DMS53 treated with DMSO at 0.1 percent for 48 hours (cell line): ENCODE measurements at regions not wholly inside any gene's neighbourhood (a gene's known extent, or its start where the extent isn't known, plus 50 kb on each side); places are given as distances from the start of the nearest gene placed in this dataset.

Source experiments
- DNase-seq: peaks from one replicate; lab custom pipeline; 2025; ENCODE audit not compliant: unreplicated experiment; lab: John Stamatoyannopoulos, UW

DNA sequence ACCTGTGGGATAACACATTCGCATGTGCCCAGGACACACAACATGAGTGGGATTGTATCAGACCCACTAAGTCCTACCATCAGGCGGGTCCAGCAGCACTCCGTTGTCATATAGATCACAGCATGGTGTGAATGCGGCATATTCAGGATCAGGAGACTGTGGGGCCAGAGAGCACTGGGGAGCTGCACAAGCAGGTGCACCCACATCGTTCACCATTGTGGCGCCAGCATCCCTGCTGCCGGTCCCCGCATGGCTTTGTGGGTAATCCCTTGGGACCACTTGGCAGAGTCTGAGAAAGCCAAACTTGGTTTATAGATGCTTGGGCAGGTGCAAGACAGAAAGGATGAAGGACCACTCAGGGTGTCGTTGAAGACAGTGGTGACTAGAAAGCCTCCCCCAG is 201.6 kb upstream of the B3GAT1 start:
- DNase-seq = no peak

DNA sequence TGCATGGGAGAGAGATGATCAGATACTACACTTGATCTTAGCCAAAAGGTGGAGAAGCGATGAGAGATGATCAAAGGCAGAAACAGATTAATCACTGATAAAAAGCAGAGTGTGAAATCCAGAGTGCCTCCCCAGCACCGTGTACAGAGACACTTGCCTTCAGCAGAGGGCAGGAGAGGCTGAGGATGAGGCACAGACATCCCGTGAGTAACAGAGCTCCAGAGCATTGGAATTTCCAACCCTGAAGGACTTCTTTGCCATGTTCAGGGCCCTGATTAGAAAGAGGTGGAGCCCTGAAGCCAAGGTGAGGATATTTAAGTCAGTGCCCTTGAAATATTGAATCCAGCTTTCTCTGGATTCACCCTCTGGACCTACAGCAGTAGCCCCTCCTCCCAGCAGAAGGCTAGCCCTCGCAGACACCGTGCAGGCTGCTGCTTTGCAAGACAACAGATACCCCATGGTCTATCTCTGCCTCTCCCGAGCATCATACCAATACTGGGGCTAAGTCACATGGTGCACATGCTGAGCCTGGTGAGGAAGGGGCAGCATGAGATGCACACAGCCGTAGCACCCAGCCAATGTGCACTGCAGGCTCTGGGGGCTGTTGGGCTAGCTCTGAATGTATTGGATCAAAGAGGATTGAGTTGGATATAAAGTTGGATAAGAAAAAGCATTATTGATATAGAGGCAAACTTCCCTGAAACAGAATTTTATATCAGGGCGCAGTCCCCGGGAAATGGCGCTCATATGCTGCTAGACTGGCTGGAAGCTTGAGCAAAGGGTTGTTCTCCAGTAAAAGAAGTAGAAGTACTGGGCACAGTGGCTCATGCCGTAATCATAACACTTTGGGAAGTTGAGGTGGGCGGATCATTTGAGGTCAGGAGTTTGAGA is 200.3 kb upstream of the B3GAT1 start:
- no peak for DNase-seq

DNA sequence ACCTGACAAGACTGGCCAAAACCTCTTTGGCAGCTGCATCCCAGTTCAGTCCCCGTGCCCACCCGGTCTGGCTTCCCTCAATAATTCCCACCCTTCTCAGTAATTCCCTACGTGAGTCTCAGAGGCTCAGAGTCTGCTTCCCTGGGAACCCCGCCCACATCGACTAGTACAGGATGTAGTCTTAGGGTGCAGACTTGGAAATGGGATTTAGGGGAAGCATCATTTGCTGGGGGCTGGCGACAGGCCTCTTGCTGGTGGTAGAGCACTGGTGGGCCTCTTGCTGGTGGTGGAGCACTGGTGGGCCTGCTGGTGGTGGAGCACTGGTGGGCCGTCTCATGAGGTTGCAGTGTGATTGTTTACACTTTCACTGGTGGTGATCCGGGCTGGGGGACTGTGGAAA is 199.5 kb upstream of the B3GAT1 start:
- DNase-seq = no peak

DNA sequence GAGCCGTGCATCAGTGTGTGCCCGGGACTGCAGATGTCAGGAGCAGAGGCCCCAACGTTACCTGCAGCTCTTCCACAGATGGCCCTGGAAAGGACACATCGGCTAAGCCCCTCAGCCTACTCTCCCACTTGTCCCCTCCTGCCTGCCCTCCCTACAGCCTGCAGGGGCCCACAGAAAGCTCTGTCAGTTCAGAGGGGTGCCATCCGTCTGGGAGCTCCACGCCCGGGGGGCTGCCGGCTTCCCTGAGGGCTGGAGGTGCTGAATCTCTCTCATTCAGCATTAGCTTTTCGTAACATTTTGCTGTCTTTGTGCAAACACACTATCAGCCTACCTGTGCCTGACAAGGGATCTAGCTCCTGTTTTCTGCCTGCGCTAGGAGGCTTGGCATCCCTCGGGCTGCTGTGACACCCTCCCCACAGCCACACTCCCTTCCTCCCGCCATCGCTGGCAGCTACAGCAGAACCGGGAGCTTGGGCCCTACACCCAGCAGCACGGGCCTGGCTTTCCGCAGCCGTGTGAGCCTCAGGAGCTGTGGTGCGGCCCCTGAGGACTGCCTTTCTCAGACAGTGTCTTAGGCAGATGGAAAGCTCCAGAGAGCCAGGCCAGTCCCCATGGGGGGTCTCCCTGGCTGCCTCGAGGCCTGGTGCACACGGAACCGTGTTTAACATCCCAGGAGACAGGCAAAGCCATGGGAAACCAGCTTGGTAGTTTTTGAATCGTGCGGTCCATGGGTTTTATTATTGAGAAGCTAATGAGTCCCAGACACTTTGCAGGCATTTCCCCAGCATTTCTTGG is 198.3 kb upstream of the B3GAT1 start:
- DNase-seq = no peak

DNA sequence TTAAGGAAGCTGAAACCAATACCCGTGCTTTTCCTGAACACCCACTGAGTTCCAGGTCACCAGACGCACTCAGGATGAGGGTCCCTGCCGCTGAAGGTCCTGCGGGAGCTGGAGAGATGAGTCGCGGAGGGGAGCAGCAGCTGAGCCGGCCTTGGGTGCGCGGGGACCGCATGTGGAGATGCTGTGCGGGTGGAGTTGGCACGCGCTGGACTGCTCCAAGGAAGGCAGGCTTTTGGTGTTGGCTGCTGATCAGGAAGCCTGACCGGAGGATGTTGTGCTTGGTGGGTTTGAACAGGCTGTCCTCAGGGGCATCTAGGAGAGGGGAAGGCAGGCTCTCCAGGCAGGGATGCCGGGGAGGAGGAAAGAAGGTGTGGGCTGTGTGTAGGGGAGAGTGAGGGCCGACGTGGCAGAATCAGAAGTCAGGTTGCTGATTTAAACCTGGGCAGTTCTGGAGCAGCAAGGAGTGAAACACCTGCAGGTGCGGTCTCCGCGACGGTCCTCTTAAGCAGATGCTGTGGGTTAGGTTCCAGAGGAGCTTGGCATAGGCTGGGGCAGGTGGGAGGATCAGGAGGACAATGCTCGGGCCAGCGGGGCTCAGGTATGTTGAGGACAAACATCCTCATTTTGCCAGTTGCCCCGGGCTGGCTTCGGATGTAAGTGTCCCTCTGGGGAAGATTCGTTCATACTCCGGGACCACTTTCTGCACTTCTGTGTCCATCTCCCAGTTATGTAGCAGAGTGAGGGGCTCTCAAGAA is 197.5 kb upstream of the B3GAT1 start:
- DNase-seq = no peak

DNA sequence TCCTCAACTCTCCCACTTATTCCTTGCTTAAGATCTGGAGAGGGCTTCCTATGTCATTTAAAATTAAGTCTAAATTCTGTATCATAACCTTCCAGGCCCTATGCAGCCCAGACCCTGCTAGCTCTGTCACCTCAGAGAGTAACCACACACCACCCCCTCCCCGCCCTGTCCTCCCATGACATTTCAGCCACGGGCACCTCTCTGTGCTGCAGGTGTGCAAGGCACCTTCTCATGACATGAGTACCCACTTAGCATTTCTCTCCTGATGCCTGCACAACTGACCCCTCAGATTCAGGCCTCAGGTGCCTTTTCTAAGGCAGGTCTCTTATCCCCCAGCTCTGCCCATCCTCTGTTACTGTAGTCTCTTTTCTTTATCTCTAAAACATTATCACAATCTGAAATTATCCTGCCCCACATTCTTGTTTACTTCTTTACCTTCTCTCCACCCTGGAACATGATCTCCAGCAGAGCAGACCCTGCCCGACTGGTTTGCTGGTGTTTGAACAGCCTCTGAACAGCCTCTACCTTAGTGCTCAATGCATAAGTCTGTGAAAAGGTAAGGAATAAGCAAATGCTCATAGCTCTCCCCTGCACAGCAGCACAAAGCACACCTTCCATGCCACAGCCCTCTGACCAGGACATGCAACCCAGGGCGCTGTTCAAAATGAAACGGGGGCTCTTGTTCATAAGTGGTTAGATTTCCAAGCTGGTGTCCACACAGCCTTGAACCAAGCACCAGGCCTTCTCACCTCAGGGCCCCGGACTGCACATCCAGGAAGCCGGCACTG is 196.1 kb upstream of the B3GAT1 start:
- DNase-seq = peak; percentile 64

DNA sequence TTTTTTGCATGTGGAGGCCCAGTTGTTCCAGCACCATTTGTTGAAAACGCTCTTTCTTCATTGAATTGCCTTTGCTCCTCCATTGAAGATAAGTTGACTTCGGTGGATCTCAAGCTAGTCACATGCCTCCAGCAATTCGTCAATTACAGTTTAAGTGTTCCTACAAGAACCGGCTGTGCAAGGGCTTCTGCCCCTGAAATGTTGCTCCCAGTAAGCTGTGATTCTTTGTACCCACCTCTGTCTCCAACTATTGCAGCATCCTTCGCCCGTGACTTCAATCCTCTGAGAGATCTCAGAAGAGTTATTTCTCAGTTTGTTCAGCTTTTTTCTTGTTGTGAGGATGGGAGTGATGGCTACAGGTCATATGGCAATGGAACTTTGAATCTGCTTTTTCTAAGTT is 194.2 kb upstream of the B3GAT1 start:
- DNase-seq = no peak

DNA sequence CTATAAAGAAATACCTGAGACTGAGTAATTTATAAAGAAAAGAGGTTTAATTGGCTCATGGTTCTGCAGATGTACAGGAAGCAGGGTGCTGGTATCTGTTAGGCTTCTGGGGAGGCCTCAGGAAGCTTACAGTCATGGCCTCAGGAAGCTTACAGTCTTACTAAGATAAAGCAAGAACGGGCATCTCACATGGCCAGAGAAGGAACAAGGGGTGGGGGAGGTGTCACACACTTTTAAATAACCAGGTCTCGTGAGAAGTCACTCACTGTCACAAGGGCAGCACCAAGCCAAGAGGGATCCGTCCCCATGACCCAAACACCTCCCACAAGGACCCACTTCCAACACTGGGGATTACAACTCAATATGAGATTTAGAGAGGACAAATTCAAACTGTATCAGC is 192.8 kb upstream of the B3GAT1 start:
- no peak for DNase-seq

DNA sequence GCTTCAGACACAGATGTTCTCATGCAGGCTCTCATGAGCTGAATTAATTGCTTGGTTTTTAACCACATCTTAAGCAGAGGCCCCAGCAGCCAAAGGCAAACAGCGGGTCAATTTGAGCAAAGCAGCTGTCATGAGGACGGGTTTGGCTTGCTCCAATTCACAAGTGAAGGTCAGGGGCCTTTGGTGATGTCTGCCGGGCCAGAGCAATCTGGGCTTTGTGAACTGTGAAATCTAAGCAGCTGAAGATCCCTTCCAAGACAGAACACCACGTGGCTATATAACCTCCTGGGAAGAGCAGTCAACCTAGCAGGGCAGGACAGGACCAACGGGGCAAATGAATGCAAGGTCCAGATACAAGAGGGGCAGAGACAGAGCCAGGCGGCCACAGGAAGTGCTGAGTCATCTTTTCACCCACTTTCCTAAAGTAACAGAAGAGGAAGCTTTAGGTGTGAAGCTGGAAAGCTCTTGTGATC is 187.3 kb upstream of the B3GAT1 start:
- DNase-seq = no peak

DNA sequence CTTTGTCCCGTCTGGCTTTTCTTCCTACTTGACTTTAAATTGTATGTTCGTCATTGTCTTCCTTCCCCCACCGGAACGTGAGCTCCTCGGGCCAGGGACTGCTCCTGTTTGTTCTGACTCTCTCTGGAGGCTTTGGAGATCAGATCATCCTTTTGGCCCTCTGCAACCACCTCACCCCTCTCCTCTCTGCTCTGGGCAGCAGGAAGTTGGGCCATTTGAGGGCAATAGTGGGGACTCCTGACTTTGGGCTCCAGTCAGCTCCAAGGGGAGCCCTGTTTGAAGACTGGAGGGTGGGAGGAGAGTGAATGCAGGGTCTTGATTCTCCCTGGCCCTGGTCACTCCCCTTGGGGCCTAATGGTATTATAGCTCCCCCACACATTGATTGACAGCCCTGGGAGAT is 186.3 kb upstream of the B3GAT1 start:
- no peak for DNase-seq

DNA sequence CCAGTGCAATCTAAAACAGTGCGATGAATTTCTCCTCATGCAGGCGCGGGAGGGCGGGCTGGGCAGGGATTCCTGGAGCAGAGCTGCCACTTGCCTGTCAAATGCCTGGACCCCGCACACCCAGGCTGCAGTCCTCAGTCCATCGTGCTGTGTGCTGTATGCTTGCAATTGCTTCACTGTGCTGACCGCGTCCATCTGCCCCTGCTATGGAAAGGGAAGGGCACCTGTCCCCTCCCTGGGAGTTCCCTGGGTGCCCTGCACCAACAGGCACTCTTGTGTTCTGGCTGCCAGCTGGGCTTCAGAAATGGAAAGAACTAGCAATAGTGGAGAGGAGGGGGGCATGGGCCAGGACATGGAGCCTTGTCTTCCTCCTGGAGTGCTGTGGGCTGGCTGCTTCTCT is 185.4 kb upstream of the B3GAT1 start:
- DNase-seq = no peak

DNA sequence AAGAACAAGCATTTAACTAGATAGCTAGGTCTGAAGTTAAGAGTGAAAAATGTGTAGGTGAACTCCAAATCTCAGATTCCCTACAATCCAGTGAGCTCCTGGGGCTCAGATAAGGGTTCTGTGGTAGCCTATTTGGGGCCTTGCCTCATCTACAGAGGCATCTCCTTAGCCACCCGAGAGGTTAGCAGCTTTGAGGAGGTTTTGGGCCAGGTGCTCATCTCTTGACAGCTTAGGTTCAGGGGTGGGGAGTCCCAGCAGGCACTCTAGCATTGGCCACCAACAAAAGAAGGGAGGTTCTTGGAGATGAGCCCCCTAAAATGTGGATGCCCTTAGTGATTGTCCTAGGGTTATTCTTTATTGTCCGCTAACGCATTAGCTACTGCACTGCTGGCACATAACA is 184.4 kb upstream of the B3GAT1 start:
- DNase-seq = no peak

DNA sequence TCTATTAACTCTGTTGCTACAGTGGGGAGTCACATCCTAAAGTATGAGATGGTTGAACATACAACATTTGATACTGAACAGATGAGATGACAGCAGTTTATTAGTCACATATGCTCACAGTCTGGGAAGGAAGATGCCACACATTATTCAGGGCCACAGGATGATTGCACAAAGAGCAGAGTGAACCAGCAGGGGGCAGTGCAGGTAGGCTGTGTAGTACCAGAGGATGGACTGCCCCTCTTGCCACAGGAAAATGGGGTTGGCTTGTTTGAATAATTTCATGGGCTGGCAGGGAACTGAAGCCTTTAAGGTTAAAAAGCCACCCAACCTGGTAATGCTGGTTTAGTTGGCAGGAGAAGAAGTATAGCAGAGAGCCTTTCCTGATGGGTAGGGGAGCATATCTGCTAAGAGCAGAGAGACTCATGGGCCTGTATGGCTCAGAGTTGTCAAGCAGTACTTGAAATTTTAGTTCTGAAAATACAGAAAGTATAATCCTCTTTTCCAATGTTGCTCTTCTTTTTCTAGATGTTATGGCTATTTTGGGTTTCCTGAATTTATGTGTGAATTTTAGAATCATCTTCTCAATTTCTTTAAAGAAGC is 180.4 kb upstream of the B3GAT1 start:
- DNase-seq = peak; percentile 54

DNA sequence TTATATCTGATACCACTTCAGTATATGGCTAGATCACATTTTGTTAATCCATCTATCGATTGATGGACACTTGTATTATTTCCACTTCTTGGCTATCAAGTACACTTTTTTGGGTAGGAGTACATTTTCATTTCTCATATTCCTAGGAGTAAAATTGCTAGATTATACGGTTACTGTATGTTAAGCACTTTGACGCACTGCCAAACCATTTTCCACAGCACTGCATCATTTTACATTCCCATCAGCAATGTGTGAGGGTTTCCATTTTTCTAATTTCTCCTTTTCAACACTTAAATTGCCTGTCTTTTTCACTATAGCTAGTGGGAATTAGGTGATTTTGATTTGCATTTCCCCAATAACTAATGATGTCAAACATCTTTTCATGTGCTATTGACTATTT is 179.3 kb upstream of the B3GAT1 start:
- no peak for DNase-seq

DNA sequence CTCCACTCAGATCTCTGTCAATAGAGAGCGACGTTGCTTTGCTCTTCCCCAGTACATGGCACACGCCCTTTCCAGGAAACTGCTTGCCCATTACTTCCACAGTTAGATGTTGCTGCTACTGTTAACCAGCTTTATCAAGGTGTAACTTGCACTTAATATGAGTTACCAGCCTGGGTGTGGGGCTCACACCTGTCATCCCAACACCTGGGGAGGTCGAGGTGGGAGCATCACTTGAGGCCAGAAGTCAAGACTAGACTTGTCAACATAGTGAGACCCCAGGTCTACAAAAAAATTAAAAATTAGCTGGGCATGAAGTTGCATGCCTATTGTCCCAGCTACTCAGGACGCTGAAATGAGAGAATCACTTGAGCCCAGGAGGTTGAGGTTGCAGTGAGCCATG is 177.1 kb upstream of the B3GAT1 start:
- peak; percentile 67 for DNase-seq

DNA sequence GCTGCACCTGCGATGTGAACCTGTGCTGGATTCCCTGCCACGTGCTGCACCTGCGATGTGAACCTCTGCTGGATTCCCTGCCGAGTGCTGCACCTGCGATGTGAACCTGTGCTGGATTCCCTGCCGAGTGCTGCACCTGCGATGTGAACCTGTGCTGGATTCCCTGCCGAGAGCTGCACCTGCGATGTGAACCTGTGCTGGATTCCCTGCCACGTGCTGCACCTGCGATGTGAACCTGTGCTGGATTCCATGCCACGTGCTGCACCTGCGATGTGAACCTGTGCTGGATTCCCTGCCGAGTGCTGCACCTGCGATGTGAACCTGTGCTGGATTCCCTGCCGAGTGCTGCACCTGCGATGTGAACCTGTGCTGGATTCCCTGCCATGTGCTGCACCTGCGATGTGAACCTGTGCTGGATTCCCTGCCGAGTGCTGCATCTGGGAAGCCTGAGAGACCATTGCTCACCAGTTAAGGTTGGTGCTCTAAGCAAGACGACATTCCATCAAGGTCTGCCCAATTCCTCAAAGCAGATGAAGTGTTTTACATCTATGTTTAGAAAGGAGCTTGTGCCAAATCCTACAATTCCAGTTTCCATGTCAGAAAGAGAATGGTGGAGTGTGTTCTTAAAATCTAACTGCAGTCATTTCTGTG is 176.5 kb upstream of the B3GAT1 start:
- DNase-seq = peak; percentile 67

DNA sequence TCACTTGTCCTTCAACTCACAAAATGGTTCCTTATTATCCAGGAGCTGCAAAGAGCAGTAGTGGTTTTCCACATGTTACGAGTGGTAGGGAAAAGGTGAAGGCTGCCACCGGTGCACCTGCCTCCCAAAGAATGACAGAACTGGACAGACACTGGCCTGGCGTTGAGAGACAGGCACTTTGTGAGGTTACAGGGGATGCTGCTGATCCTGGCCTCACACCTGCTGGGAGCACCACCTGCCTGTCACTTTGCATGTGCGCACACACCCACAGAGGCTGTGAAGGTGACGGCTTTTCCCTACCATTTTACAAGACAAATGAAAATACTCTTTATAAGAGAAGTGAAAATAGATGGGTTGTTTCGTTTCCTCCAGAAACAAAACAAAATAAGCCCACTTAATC is 175.3 kb upstream of the B3GAT1 start:
- DNase-seq = no peak

DNA sequence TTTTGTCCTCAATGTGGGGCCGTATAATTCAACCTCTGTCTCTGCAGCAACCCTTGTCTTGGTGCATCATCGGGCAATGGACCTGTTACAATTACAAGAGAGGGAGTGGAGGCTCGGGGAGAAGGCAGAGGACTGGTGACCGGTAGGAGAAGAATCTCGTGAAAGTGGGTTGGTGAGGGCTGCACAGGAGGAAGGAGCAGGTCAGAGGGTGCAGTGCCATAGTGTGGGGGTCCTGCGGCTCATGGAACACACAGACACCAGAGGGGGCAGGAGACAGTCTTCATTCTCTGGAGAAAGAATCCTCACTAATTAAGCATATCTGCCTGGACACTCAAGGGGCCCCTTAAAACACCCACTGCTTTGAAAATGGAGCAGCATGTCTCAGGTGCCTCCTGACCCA is 174.7 kb upstream of the B3GAT1 start:
- no peak for DNase-seq

DNA sequence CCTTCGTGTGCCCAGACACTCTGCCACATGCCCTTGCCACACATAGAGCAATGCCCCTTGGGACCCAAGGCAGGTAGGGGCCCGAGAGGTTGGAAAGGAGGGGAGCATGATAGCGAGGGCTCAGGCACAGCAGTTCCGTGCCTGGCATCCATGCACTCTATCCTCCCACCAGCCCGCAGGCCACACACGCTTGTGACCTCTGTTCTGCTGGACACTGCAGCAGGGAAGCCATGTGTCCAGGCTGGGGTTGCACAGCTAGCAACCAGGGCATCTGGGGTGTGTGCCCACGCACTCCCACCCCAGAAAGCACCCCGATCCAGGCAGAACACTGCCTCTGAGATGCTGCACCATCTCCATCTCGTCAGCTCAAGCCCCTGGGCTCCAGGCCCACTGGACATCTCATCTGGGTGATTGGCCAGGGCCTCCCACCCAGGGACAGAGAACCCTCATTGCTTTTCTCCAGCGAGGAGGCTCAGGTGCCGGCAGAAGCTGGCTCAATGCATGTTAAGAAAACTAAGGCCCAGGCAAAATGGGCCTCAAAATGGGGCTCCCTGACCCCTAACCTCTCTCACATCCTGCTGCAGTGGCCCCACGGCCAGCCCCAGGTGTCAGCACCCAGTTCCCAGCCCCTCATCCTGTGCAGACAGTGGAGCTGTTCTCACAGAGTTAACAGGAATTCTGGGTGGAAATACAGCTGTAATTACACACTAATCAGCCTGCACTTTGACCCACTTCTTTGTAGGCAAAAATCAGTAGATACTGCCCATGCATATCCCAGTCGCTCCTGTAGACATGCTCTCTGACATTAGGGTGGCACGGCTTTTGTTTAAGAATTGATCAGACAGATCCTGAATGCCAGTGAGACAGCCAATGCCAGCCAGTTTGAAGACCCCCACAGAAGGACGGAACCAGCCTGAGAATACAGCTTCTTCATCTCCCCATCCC is 173.9 kb upstream of the B3GAT1 start:
- DNase-seq = no peak
